Mucosa of descending colon (tissue), 3 donors: ENCODE measurements at regions not wholly inside any gene's neighbourhood (a gene's known extent, or its start where the extent isn't known, plus 50 kb on each side); places are given as distances from the start of the nearest gene placed in this dataset.

ENCODE experiments used
- ATAC-seq: fragments of 200-7000 bp; cut with Tn5 transposase; one replicate; pipeline ENCODE4 v1.9.1; 2020; ENCODE audit warnings: mild to moderate bottlenecking, moderate library complexity
- DNase-seq, 3 donors: peaks; one replicate each; pipeline ENCODE4 v3.0.0-alpha.2; 2020
- H3K36me3 ChIP-seq: fragments of 200-600 bp; one replicate; pipeline ENCODE4 v1.8.0; 2021; ENCODE audit warnings: low read depth, mild to moderate bottlenecking
- H3K4me1 ChIP-seq: fragments of 200-600 bp; one replicate; pipeline ENCODE4 v1.8.0; 2021; ENCODE audit warnings: low read depth, mild to moderate bottlenecking
- H3K4me3 ChIP-seq: fragments of 200-600 bp; one replicate; pipeline ENCODE4 v1.8.0; 2021; ENCODE audit warnings: mild to moderate bottlenecking
- H3K9me3 ChIP-seq: fragments of 200-600 bp; one replicate; pipeline ENCODE4 v1.8.0; 2021; ENCODE audit warnings: mild to moderate bottlenecking
- intact Hi-C, 2 donors: fragments of 100-400 bp; cut with DNase I in 1 of 2; cut with micrococcal nuclease in 1 of 2; formaldehyde crosslinking; loops; one replicate each; pipeline versions ENCODE4 v1.11.0 to v1.11.1; 2022; cut with DNase I, micrococcal nuclease
- TF ChIP-seq, protein P1 (sequence below): fragments of 200-600 bp; IDR thresholded peaks from one replicate; pipeline ENCODE4 v1.8.0; 2022; ENCODE audit warnings: antibody characterized with exemption, mild to moderate bottlenecking
- donor health status: DM: no; HTN: no; CAD: no; lungs with moderate emphysema.
- donor health status: DM: no; HTN: no; CAD: no.
- donor health status: DM: no; HTN: yes; CAD: no.

DNA sequence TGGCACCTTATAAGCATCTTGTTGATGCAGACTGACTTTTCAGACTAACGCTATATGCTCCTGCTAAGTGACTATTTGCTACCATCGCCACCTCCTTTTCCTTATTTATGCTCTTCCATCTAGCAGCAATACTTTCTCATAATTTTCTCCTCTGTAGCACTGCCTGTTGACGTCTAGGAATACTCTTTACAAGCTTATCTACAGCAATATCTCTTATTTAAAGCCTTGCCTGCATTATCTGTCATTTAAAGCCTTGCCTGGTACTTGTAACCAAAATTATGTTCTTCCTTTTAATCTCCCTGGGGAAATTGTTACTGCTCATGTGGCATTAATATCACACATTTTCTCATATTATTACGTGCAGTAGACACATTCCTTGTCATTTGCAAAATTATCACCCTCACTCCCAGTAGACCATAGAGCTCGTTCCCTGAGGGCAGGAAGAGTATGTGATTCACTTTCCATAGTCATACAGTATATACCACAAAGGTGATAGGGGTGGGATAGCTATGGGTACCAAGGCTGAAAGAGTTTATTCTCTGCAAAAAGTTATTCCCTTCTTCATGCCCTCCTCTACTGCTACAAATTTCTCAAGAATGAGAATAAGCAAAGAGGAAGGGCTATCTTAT lies 359.7 kb upstream of the PCDH15 start:
- intact Hi-C loops, result no loop called here
- no peak overlapping the region for H3K4me3 ChIP-seq
- no peak for ATAC-seq
- no peaks in the 10 kb centered on the region for H3K9me3 ChIP-seq
- TF ChIP-seq, protein P1, sequence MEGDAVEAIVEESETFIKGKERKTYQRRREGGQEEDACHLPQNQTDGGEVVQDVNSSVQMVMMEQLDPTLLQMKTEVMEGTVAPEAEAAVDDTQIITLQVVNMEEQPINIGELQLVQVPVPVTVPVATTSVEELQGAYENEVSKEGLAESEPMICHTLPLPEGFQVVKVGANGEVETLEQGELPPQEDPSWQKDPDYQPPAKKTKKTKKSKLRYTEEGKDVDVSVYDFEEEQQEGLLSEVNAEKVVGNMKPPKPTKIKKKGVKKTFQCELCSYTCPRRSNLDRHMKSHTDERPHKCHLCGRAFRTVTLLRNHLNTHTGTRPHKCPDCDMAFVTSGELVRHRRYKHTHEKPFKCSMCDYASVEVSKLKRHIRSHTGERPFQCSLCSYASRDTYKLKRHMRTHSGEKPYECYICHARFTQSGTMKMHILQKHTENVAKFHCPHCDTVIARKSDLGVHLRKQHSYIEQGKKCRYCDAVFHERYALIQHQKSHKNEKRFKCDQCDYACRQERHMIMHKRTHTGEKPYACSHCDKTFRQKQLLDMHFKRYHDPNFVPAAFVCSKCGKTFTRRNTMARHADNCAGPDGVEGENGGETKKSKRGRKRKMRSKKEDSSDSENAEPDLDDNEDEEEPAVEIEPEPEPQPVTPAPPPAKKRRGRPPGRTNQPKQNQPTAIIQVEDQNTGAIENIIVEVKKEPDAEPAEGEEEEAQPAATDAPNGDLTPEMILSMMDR, result no peak
- no peaks in the 10 kb centered on the region for H3K4me1 ChIP-seq
- no peak for DNase-seq
- no peaks in the 10 kb centered on the region for H3K36me3 ChIP-seq

DNA sequence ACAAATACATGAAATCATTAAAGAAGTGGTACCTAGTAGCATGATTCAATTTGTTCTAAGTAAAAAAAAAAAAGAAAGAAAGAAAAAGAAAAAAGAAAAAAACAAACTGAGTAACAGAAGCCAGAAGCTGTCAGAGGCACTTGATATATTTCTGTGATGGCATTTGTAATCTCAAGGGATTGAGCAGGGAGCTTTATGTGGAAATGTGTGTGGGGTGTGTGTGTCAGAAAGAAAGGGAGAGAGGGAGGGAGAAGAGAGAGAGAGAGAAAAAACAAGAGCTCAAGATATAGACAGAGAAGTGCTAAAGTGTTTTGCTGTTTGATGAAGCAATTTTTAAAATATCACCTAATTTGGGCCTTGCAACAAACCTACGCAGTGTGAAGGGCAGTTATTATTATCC lies 357.6 kb upstream of the PCDH15 start:
- DNase-seq, result no peak
- H3K36me3 ChIP-seq, result no peaks in the 10 kb centered on the region
- intact Hi-C loops, result no loop called here
- no peak for ATAC-seq
- H3K4me1 ChIP-seq, result no peaks in the 10 kb centered on the region
- no peak overlapping the region for H3K4me3 ChIP-seq
- TF ChIP-seq, protein P1, result no peak
- no peaks in the 10 kb centered on the region for H3K9me3 ChIP-seq

DNA sequence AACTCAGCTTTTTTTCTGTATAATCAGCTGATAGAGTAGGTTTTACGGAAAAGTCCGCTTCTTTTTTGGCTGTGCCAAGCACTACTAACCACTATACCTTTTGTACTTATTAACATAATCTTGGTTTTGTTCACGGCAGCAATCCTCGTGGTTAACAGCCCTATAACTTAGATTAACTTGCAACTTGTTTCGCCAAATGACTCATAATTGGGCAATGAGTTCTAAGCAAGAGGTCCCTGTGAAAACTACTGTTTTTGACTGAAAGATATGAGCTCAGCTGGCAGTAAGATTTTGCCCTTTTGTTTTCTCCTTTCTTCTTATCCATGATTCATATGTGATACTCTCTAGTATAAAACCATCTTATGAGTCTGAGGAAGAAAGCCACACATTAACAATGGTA lies 345.0 kb upstream of the PCDH15 start:
- intact Hi-C loops, result no loop called here
- TF ChIP-seq, protein P1, result no peak
- Histone ChIP-seq H3K4me1 (no peaks in the 10 kb centered on the region), H3K9me3 (no peaks in the 10 kb centered on the region), H3K4me3 (no peak overlapping the region), H3K36me3 (no peaks in the 10 kb centered on the region)
- ATAC-seq (no peak), DNase-seq (no peak)

DNA sequence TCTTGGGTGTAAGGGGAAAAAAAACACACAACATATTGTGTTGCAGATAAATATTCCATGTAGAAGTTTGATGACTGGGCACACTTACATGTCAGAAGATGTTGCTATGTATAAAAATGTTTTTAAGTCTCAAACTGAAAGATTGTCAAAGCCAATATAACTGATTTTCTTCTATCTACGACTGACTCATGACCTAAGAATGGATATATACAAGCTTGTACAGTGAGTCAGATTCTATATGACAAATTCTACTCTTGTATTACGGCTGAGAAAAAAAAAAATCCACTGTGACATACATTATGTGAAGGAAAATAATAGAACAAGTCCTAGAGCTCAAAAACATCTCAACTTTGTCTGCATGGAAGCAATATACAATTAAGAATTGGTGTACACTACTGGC lies 343.0 kb upstream of the PCDH15 start:
- no peaks in the 10 kb centered on the region for H3K9me3 ChIP-seq
- H3K4me3 ChIP-seq, result no peak overlapping the region
- no peak for DNase-seq
- intact Hi-C loops, result no loop called here
- H3K4me1 ChIP-seq, result no peaks in the 10 kb centered on the region
- H3K36me3 ChIP-seq, result no peaks in the 10 kb centered on the region
- TF ChIP-seq, protein P1, result no peak
- no peak for ATAC-seq

DNA sequence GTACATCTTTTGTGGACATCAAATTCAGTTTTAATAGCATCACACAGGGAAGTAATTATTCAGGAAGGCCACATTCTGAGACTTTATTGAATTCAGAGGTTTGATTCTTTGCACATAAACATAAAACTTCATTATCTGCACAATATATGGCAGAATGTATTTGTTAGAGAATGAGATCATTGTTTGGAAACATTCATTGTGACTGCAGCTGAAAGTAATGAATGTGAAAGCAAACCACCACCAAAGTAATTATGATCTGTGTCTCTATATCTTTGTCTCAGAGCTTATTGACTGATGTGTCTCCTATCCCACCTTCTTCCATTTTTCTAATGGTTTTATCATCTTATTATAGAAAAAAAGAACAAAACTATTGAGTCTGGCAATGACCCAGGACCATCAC lies 340.9 kb upstream of the PCDH15 start:
- intact Hi-C loops, result no loop called here
- DNase-seq, result no peak
- TF ChIP-seq, protein P1, result no peak

DNA sequence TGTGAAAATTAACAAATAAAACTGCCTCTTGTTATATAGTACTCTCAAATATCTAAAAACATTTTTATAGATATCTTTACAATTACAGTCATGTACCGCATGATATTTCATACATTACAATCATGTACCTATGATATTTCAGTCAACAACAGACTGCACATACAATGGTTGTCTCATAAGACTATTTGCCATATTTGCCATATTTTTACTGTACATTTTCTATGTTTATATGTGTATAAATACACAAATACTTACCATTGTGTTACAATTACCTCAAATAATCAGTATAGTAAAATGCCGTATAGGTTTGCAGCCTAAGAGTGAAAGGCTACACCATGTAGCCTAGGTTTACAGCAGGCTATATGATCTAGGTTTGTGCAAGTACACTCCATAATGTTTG lies 336.0 kb upstream of the PCDH15 start:
- TF ChIP-seq, protein P1, result no peak
- intact Hi-C loops, result no loop called here
- no peaks in the 10 kb centered on the region for H3K36me3 ChIP-seq
- DNase-seq, result no peak
- no peak for ATAC-seq
- H3K4me1 ChIP-seq, result no peaks in the 10 kb centered on the region
- no peaks in the 10 kb centered on the region for H3K9me3 ChIP-seq
- no peak overlapping the region for H3K4me3 ChIP-seq

More for the DNA sequence above, 340.9 kb upstream of the PCDH15 start:
- no peak for ATAC-seq
- no peak overlapping the region for H3K4me3 ChIP-seq
- no peaks in the 10 kb centered on the region for H3K36me3 ChIP-seq
- no peaks in the 10 kb centered on the region for H3K4me1 ChIP-seq
- no peaks in the 10 kb centered on the region for H3K9me3 ChIP-seq
